ENCODE measurements at regions not wholly inside any gene's neighbourhood (a gene's known extent, or its start where the extent isn't known, plus 50 kb on each side); places are given as distances from the start of the nearest gene placed in this dataset.

GRCh38 chr5:2019716-2020115 lies 137.0 kb upstream of the IRX4 start:
- Histone ChIP-seq H3K4me3 (ENCODE audit: low read depth, low read length) (no peak overlapping the region), H3K27me3 (ENCODE audit: control insufficient read depth, insufficient read depth, low read length) (peaks cover 21% of the 10 kb centered on the region), H3K36me3 (ENCODE audit: control insufficient read depth, insufficient read depth, low read length) (no peaks in the 10 kb centered on the region), H3K4me1 (ENCODE audit: control insufficient read depth, insufficient read depth, low read length) (no peaks in the 10 kb centered on the region), H3K9ac (ENCODE audit: low read length) (no peak overlapping the region), H3K27ac (ENCODE audit: low read depth, low read length) (no peak overlapping the region), H3K9me3 (ENCODE audit: control insufficient read depth, insufficient read depth, low read depth, low read length) (no peaks in the 10 kb centered on the region)

- H3K36me3 ChIP-seq (ENCODE audit: control insufficient read depth, insufficient read depth, low read length) = no peaks in the 10 kb centered on the region
- no peak overlapping the region for H3K27ac ChIP-seq (ENCODE audit: low read depth, low read length)
- no peaks in the 10 kb centered on the region for H3K4me1 ChIP-seq (ENCODE audit: control insufficient read depth, insufficient read depth, low read length)
- H3K4me3 ChIP-seq (ENCODE audit: low read depth, low read length) = no peak overlapping the region
- H3K9me3 ChIP-seq (ENCODE audit: control insufficient read depth, insufficient read depth, low read depth, low read length) = no peaks in the 10 kb centered on the region
- no peak overlapping the region for H3K9ac ChIP-seq (ENCODE audit: low read length)
- H3K27me3 ChIP-seq (ENCODE audit: control insufficient read depth, insufficient read depth, low read length) = peaks cover 21% of the 10 kb centered on the region
Observed at GRCh38 chr5:2018390-2018724, 135.6 kb upstream of the IRX4 start.

- Histone ChIP-seq H3K9me3 (ENCODE audit: control insufficient read depth, insufficient read depth, low read depth, low read length) (no peaks in the 10 kb centered on the region), H3K4me1 (ENCODE audit: control insufficient read depth, insufficient read depth, low read length) (no peaks in the 10 kb centered on the region), H3K27ac (ENCODE audit: low read depth, low read length) (no peak overlapping the region), H3K4me3 (ENCODE audit: low read depth, low read length) (no peak overlapping the region), H3K36me3 (ENCODE audit: control insufficient read depth, insufficient read depth, low read length) (no peaks in the 10 kb centered on the region), H3K27me3 (ENCODE audit: control insufficient read depth, insufficient read depth, low read length) (peaks cover 20% of the 10 kb centered on the region), H3K9ac (ENCODE audit: low read length) (no peak overlapping the region)
Observed at GRCh38 chr5:2017540-2018389, 135.0 kb upstream of the IRX4 start.

GRCh38 chr5:2015961-2016360 lies 133.2 kb upstream of the IRX4 start:
- Histone ChIP-seq H3K27ac (ENCODE audit: low read depth, low read length) (no peak overlapping the region), H3K36me3 (ENCODE audit: control insufficient read depth, insufficient read depth, low read length) (no peaks in the 10 kb centered on the region), H3K4me3 (ENCODE audit: low read depth, low read length) (no peak overlapping the region), H3K9me3 (ENCODE audit: control insufficient read depth, insufficient read depth, low read depth, low read length) (no peaks in the 10 kb centered on the region), H3K9ac (ENCODE audit: low read length) (no peak overlapping the region), H3K27me3 (ENCODE audit: control insufficient read depth, insufficient read depth, low read length) (peaks cover 11% of the 10 kb centered on the region), H3K4me1 (ENCODE audit: control insufficient read depth, insufficient read depth, low read length) (no peaks in the 10 kb centered on the region)

GRCh38 chr5:2015124-2015848 lies 132.6 kb upstream of the IRX4 start:
- H3K9me3 ChIP-seq (ENCODE audit: control insufficient read depth, insufficient read depth, low read depth, low read length) = no peaks in the 10 kb centered on the region
- H3K9ac ChIP-seq (ENCODE audit: low read length) = no peak overlapping the region
- no peaks in the 10 kb centered on the region for H3K4me1 ChIP-seq (ENCODE audit: control insufficient read depth, insufficient read depth, low read length)
- no peak overlapping the region for H3K27ac ChIP-seq (ENCODE audit: low read depth, low read length)
- no peak overlapping the region for H3K4me3 ChIP-seq (ENCODE audit: low read depth, low read length)
- no peaks in the 10 kb centered on the region for H3K36me3 ChIP-seq (ENCODE audit: control insufficient read depth, insufficient read depth, low read length)
- peaks cover 10% of the 10 kb centered on the region; the same call in 1 of the 2 replicates for H3K27me3 ChIP-seq (ENCODE audit: control insufficient read depth, insufficient read depth, low read length)

GRCh38 chr5:2014058-2014610 lies 131.4 kb upstream of the IRX4 start:
- Histone ChIP-seq H3K9me3 (ENCODE audit: control insufficient read depth, insufficient read depth, low read depth, low read length) (no peaks in the 10 kb centered on the region), H3K4me3 (ENCODE audit: low read depth, low read length) (no peak overlapping the region), H3K27me3 (ENCODE audit: control insufficient read depth, insufficient read depth, low read length) (peaks cover 5% of the 10 kb centered on the region; the same call in 1 of the 2 replicates), H3K9ac (ENCODE audit: low read length) (no peak overlapping the region), H3K27ac (ENCODE audit: low read depth, low read length) (no peak overlapping the region), H3K4me1 (ENCODE audit: control insufficient read depth, insufficient read depth, low read length) (no peaks in the 10 kb centered on the region), H3K36me3 (ENCODE audit: control insufficient read depth, insufficient read depth, low read length) (no peaks in the 10 kb centered on the region)

- Histone ChIP-seq H3K4me3 (ENCODE audit: low read depth, low read length) (no peak overlapping the region), H3K36me3 (ENCODE audit: control insufficient read depth, insufficient read depth, low read length) (no peaks in the 10 kb centered on the region), H3K4me1 (ENCODE audit: control insufficient read depth, insufficient read depth, low read length) (no peaks in the 10 kb centered on the region), H3K9ac (ENCODE audit: low read length) (no peak overlapping the region), H3K9me3 (ENCODE audit: control insufficient read depth, insufficient read depth, low read depth, low read length) (no peaks in the 10 kb centered on the region), H3K27ac (ENCODE audit: low read depth, low read length) (no peak overlapping the region), H3K27me3 (ENCODE audit: control insufficient read depth, insufficient read depth, low read length) (peaks cover 5% of the 10 kb centered on the region; the same call in 1 of the 2 replicates)
Observed at GRCh38 chr5:2013301-2014057, 130.8 kb upstream of the IRX4 start.

- H3K27me3 ChIP-seq (ENCODE audit: control insufficient read depth, insufficient read depth, low read length) = peaks cover 2% of the 10 kb centered on the region; the same call in 1 of the 2 replicates
- H3K27ac ChIP-seq (ENCODE audit: low read depth, low read length) = no peak overlapping the region
- H3K4me3 ChIP-seq (ENCODE audit: low read depth, low read length) = no peak overlapping the region
- no peak overlapping the region for H3K9ac ChIP-seq (ENCODE audit: low read length)
- no peaks in the 10 kb centered on the region; the same call in 1 of the 2 replicates for H3K4me1 ChIP-seq (ENCODE audit: control insufficient read depth, insufficient read depth, low read length)
- no peaks in the 10 kb centered on the region for H3K9me3 ChIP-seq (ENCODE audit: control insufficient read depth, insufficient read depth, low read depth, low read length)
- H3K36me3 ChIP-seq (ENCODE audit: control insufficient read depth, insufficient read depth, low read length) = no peaks in the 10 kb centered on the region
Observed at GRCh38 chr5:2012885-2013284, 130.2 kb upstream of the IRX4 start.

GRCh38 chr5:2011481-2012411 lies 129.0 kb upstream of the IRX4 start:
- Histone ChIP-seq H3K9me3 (ENCODE audit: control insufficient read depth, insufficient read depth, low read depth, low read length) (no peaks in the 10 kb centered on the region), H3K27ac (ENCODE audit: low read depth, low read length) (no peak overlapping the region), H3K36me3 (ENCODE audit: control insufficient read depth, insufficient read depth, low read length) (no peaks in the 10 kb centered on the region), H3K9ac (ENCODE audit: low read length) (no peak overlapping the region), H3K4me3 (ENCODE audit: low read depth, low read length) (no peak overlapping the region), H3K27me3 (ENCODE audit: control insufficient read depth, insufficient read depth, low read length) (no peaks in the 10 kb centered on the region; the same call in 1 of the 2 replicates), H3K4me1 (ENCODE audit: control insufficient read depth, insufficient read depth, low read length) (no peaks in the 10 kb centered on the region; the same call in 1 of the 2 replicates)

GRCh38 chr5:2010940-2011339 lies 128.2 kb upstream of the IRX4 start:
- no peak overlapping the region for H3K4me3 ChIP-seq (ENCODE audit: low read depth, low read length)
- no peaks in the 10 kb centered on the region; the same call in 1 of the 2 replicates for H3K4me1 ChIP-seq (ENCODE audit: control insufficient read depth, insufficient read depth, low read length)

More at GRCh38 chr5:2010940-2011339, 128.2 kb upstream of the IRX4 start:
- Histone ChIP-seq H3K27me3 (ENCODE audit: control insufficient read depth, insufficient read depth, low read length) (no peaks in the 10 kb centered on the region; the same call in 1 of the 2 replicates), H3K36me3 (ENCODE audit: control insufficient read depth, insufficient read depth, low read length) (no peaks in the 10 kb centered on the region), H3K9me3 (ENCODE audit: control insufficient read depth, insufficient read depth, low read depth, low read length) (no peaks in the 10 kb centered on the region), H3K9ac (ENCODE audit: low read length) (no peak overlapping the region), H3K27ac (ENCODE audit: low read depth, low read length) (no peak overlapping the region)

Data from HUES6 (cell line).